ENCODE measurements at regions not wholly inside any gene's neighbourhood (a gene's known extent, or its start where the extent isn't known, plus 50 kb on each side); places are given as distances from the start of the nearest gene placed in this dataset.

DNA sequence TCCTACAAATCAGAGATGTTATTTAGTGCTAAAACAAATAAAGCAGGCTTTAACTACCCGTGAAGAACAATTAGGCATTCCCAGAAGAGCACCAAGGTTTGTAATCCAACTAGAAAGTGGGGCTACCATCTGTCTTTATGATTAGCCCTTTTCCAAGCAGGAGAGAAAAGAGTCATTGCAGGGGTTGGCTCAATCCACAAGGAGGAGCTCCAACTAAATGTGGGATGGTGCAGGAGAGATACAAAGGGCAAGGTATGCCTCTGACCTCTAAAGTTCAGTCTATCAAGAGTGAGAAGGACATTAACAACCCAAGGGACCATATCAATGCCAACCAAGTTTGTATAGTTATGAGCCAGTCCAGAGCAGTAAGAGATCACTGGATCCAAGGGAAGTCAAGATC, 382.7 kb upstream of the DUSP10 start:
- WGBS, 2 experiments (ENCODE audit: low coverage in 1 of 2, low lambda C conversion rate in 2 of 2, missing lambda C conversion rate in 2 of 2) = 22 to 27% methylated on average over 1 of the region's 1 CpG
- in situ Hi-C loops (cut with MboI) = no loop called here
- no peaks in the 10 kb centered on the region for H3K27me3 ChIP-seq (replicated peaks; ENCODE audit: insufficient read depth)

DNA sequence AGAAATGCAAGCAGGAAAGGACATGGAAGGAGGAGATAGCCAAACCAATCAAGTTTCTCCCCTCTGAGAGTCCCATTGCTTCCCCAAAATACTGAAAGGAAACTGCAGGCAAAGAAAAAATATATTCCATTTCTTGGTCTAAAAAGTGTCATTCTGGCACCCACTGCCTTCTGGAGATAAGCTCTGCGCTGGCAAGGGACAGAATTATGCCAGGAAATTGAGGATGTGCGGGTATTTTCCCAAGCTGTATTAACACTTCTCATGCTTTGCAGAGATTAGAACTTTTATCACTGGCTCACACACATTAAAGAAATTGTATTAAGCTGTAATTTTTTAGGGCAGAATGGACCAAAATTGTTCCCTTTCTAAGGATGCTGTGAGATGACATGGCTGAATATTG, 381.2 kb upstream of the DUSP10 start:
- no peak overlapping the region for H3K27ac ChIP-seq
- H3F3A ChIP-seq (ENCODE audit: insufficient read depth) = 0 out of 2 replicates have a peak, but pooled peaks cover 7% of the 10 kb centered on the region
- peaks cover 5% of the 10 kb centered on the region; the same call in 1 of the 2 replicates for H3K9me2 ChIP-seq (ENCODE audit: insufficient read depth)
- no peak overlapping the region for H3K4me3 ChIP-seq
- in situ Hi-C loops (cut with MboI) = no loop called here
- DNase-seq = no peak
- no peak overlapping the region for H2AFZ ChIP-seq
- TF ChIP-seq EZH2 (IDR thresholded peaks at IDR 0.05; ENCODE audit: insufficient read depth, poor library complexity, severe bottlenecking) (no peak), EZH2phosphoT487 (IDR thresholded peaks at IDR 0.05; ENCODE audit: insufficient read depth, low read depth) (no peak)
- H3K4me1 ChIP-seq (ENCODE audit: insufficient read depth) = no peaks in the 10 kb centered on the region
- no peak overlapping the region for H3K4me2 ChIP-seq (ENCODE audit: unreplicated experiment)
- WGBS, 2 experiments (ENCODE audit: low coverage in 1 of 2, low lambda C conversion rate in 2 of 2, missing lambda C conversion rate in 2 of 2) = 97 to 98% methylated on average over 2 of the region's 2 CpGs
- H3K79me2 ChIP-seq (ENCODE audit: insufficient read depth) = no peaks in the 10 kb centered on the region
- no peak overlapping the region for H3K9ac ChIP-seq
- no peaks in the 10 kb centered on the region for H3K27me3 ChIP-seq (replicated peaks; ENCODE audit: insufficient read depth)
- H3K9me3 ChIP-seq (ENCODE audit: low read depth) = no peaks in the 10 kb centered on the region
- H4K20me1 ChIP-seq (ENCODE audit: insufficient read depth) = no peaks in the 10 kb centered on the region
- no peaks in the 10 kb centered on the region for H3K36me3 ChIP-seq (ENCODE audit: low read depth)

More for the DNA sequence above, 382.7 kb upstream of the DUSP10 start:
- Histone ChIP-seq H4K20me1 (ENCODE audit: insufficient read depth) (no peaks in the 10 kb centered on the region), H3K4me2 (ENCODE audit: unreplicated experiment) (no peak overlapping the region), H3K9ac (no peak overlapping the region), H3K9me2 (ENCODE audit: insufficient read depth) (peaks cover 2% of the 10 kb centered on the region; the same call in 1 of the 2 replicates), H3K4me1 (ENCODE audit: insufficient read depth) (no peaks in the 10 kb centered on the region), H3K79me2 (ENCODE audit: insufficient read depth) (no peaks in the 10 kb centered on the region), H3K36me3 (ENCODE audit: low read depth) (no peaks in the 10 kb centered on the region), H3K27ac (no peak overlapping the region), H3K9me3 (ENCODE audit: low read depth) (no peaks in the 10 kb centered on the region), H3K4me3 (no peak overlapping the region), H3F3A (ENCODE audit: insufficient read depth) (0 out of 2 replicates have a peak, but pooled peaks cover 7% of the 10 kb centered on the region), H2AFZ (no peak overlapping the region)
- TF ChIP-seq EZH2phosphoT487 (IDR thresholded peaks at IDR 0.05; ENCODE audit: insufficient read depth, low read depth) (no peak), EZH2 (IDR thresholded peaks at IDR 0.05; ENCODE audit: insufficient read depth, poor library complexity, severe bottlenecking) (no peak)
- DNase-seq = peak; percentile 6

- no peak overlapping the region for H3K4me3 ChIP-seq
- no peaks in the 10 kb centered on the region for H3K4me1 ChIP-seq (ENCODE audit: insufficient read depth)
- no peaks in the 10 kb centered on the region for H3K27me3 ChIP-seq (replicated peaks; ENCODE audit: insufficient read depth)
- H4K20me1 ChIP-seq (ENCODE audit: insufficient read depth) = no peaks in the 10 kb centered on the region
- no peak overlapping the region for H3K27ac ChIP-seq
- no peaks in the 10 kb centered on the region for H3K9me3 ChIP-seq (ENCODE audit: low read depth)
- no peak overlapping the region for H3K4me2 ChIP-seq (ENCODE audit: unreplicated experiment)
- 53 to 80% methylated on average over 2 of the region's 2 CpGs for WGBS, 2 experiments (ENCODE audit: low coverage in 1 of 2, low lambda C conversion rate in 2 of 2, missing lambda C conversion rate in 2 of 2)
- DNase-seq = no peak
- TF ChIP-seq EZH2 (IDR thresholded peaks at IDR 0.05; ENCODE audit: insufficient read depth, poor library complexity, severe bottlenecking) = no peak
- TF ChIP-seq EZH2phosphoT487 (IDR thresholded peaks at IDR 0.05; ENCODE audit: insufficient read depth, low read depth) = no peak
- H3K9me2 ChIP-seq (ENCODE audit: insufficient read depth) = peaks cover 5% of the 10 kb centered on the region; the same call in 1 of the 2 replicates
- in situ Hi-C loops (cut with MboI) = no loop called here
- no peaks in the 10 kb centered on the region for H3K36me3 ChIP-seq (ENCODE audit: low read depth)
- H3K79me2 ChIP-seq (ENCODE audit: insufficient read depth) = no peaks in the 10 kb centered on the region
- H3K9ac ChIP-seq = no peak overlapping the region
- H3F3A ChIP-seq (ENCODE audit: insufficient read depth) = no peaks in the 10 kb centered on the region
- H2AFZ ChIP-seq = no peak overlapping the region
Observed at GRCh38 chr1:222117809-222118208, 375.9 kb upstream of the DUSP10 start.

DNA sequence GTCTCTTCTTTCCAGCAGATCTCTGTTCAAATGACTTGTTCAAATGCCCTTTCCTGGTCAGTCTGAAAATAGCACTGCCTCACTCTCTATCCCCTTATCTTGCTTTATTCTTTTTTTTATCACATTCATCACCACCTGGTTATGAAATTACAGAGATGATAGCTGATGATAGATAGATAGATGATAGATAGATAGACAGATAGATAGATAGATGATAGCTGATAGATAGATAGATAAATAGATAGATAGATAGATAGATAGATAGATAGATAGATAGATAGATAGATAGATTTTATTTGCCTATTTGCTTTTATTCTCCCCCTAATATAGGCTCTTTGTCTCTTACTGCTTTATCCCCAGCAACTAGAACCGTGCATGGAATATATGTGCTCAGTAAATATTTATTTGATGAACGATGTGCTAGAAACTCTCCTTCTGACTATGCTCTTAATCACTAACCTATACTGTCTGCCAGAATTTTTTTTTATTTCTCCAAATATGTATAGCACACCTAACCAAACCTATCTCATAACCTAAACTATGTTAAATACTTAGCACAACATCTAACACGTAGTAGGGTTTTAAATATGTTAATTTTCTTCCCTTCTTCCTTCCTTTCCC, 372.8 kb upstream of the DUSP10 start:
- Histone ChIP-seq H3K9me2 (ENCODE audit: insufficient read depth) (peaks cover 4% of the 10 kb centered on the region; the same call in 1 of the 2 replicates), H3K9me3 (ENCODE audit: low read depth) (no peaks in the 10 kb centered on the region), H3F3A (ENCODE audit: insufficient read depth) (no peaks in the 10 kb centered on the region), H3K27ac (no peak overlapping the region), H3K4me1 (ENCODE audit: insufficient read depth) (no peaks in the 10 kb centered on the region), H3K4me3 (no peak overlapping the region), H3K9ac (no peak overlapping the region), H4K20me1 (ENCODE audit: insufficient read depth) (no peaks in the 10 kb centered on the region), H3K79me2 (ENCODE audit: insufficient read depth) (no peaks in the 10 kb centered on the region), H3K4me2 (ENCODE audit: unreplicated experiment) (no peak overlapping the region), H3K36me3 (ENCODE audit: low read depth) (no peaks in the 10 kb centered on the region), H2AFZ (no peak overlapping the region), H3K27me3 (replicated peaks; ENCODE audit: insufficient read depth) (no peaks in the 10 kb centered on the region)
- in situ Hi-C loops (cut with MboI) = no loop called here
- TF ChIP-seq EZH2phosphoT487 (IDR thresholded peaks at IDR 0.05; ENCODE audit: insufficient read depth, low read depth) = no peak
- DNase-seq = no peak
- WGBS, 2 experiments (ENCODE audit: low coverage in 1 of 2, low lambda C conversion rate in 2 of 2, missing lambda C conversion rate in 2 of 2) = 66 to 68% methylated on average over 3 of the region's 3 CpGs

Data from GM23248 (cell line).